ENCODE measurements at regions not wholly inside any gene's neighbourhood (a gene's known extent, or its start where the extent isn't known, plus 50 kb on each side); places are given as distances from the start of the nearest gene placed in this dataset.

- no peak for TF ChIP-seq CTCF (IDR thresholded peaks at IDR 0.05; ENCODE audit: low read depth, low read length)
- no peak for DNase-seq (ENCODE audit: extremely low read depth, low read depth)
Measured at GRCh38 chr3:64940596-64941348, 253.0 kb upstream of the ADAMTS9 start.

- no peak for TF ChIP-seq CTCF (IDR thresholded peaks at IDR 0.05; ENCODE audit: low read depth, low read length)
- no peak for DNase-seq (ENCODE audit: extremely low read depth, low read depth)
Measured at GRCh38 chr3:64939747-64940450, 252.1 kb upstream of the ADAMTS9 start.

- no peak for DNase-seq (ENCODE audit: extremely low read depth, low read depth)
- TF ChIP-seq CTCF (IDR thresholded peaks at IDR 0.05; ENCODE audit: low read depth, low read length) = no peak
Measured at GRCh38 chr3:64939309-64939708, 251.5 kb upstream of the ADAMTS9 start.

GRCh38 chr3:64936556-64936955 is 248.8 kb upstream of the ADAMTS9 start:
- no peak for TF ChIP-seq CTCF (IDR thresholded peaks at IDR 0.05; ENCODE audit: low read depth, low read length)
- DNase-seq (ENCODE audit: extremely low read depth, low read depth) = no peak

GRCh38 chr3:64935971-64936370 is 248.2 kb upstream of the ADAMTS9 start:
- no peak for DNase-seq (ENCODE audit: extremely low read depth, low read depth)

DNA sequence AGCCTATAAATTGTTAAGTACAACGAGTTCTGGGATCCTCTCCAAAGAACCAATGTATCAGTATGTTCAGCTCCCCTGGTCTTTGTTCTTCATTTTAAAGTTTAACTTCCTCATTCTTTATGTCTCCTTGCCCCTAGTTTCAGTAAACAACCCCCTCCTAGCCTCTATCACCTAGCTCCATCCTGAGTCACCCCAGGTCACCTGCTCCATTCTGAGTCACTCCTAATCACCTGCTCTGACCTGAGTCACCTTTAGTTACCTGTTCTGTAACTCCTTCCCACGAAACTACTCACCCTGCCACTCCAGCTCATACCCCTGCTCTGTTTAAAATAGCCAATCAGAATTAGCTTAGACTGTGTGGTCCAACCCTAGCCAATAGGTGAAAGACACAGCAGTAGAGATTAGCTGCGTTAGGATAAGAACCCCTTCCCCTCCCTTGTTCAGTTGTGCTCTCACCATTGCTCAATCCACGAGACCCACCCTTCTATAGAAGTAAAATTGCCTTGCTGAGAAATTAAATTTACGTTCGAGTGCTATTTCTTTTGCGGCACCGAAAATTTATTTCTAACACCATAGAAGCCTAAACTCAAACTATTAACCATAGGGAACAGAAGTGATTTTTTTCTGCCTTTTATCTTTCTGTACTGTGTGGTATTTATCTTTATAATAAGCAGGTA is 245.0 kb upstream of the ADAMTS9 start:
- no peak for TF ChIP-seq CTCF (IDR thresholded peaks at IDR 0.05; ENCODE audit: low read depth, low read length)
- no peak for DNase-seq (ENCODE audit: extremely low read depth, low read depth)

More at GRCh38 chr3:64935971-64936370, 248.2 kb upstream of the ADAMTS9 start:
- TF ChIP-seq CTCF (IDR thresholded peaks at IDR 0.05; ENCODE audit: low read depth, low read length) = no peak

All from AG09319 (cell line).